Right cardiac atrium (tissue), 5 donors: ENCODE measurements at regions not wholly inside any gene's neighbourhood (a gene's known extent, or its start where the extent isn't known, plus 50 kb on each side); places are given as distances from the start of the nearest gene placed in this dataset.

ENCODE experiments used
- ATAC-seq, 2 donors: fragments of 200-7000 bp; cut with Tn5 transposase; one replicate each; pipeline versions ENCODE4 v1.8.0 to v1.9.1; 2020; ENCODE audit warnings: moderate library complexity in 2 of 2, mild to moderate bottlenecking in 1 of 2
- DNase-seq, 3 donors: peaks; one replicate each; pipeline ENCODE4 v3.0.0-alpha.2; 2020
- H3K27ac ChIP-seq: one replicate; pipeline ENCODE4 v1.5.1; 2013; ENCODE audit warnings: mild to moderate bottlenecking, low read length, control low read depth, moderate library complexity
- H3K27me3 ChIP-seq: one replicate; pipeline ENCODE4 v1.6.1; 2013; ENCODE audit not compliant: control insufficient read depth, insufficient read depth
- H3K4me1 ChIP-seq: one replicate; pipeline ENCODE4 v1.6.1; 2013; ENCODE audit warnings: low read length; ENCODE audit not compliant: control insufficient read depth, insufficient read depth
- H3K4me3 ChIP-seq: one replicate; pipeline ENCODE4 v1.5.1; 2013; ENCODE audit warnings: low read length, control low read depth
- H3K9me3 ChIP-seq: one replicate; pipeline ENCODE4 v1.6.1; 2013; ENCODE audit warnings: low read length; ENCODE audit not compliant: control insufficient read depth
- WGBS: extraction: QIAGEN DNeasy Blood & Tissue Kit; methylation state at CpG from one replicate; pipeline ENCODE4 v1.1.7; 2013; 5-methylcytosine and 5-hydroxymethylcytosine counted together
- intact Hi-C, 4 donors: fragments of 100-400 bp; cut with DNase I; formaldehyde crosslinking; loops; one replicate each; pipeline versions ENCODE4 v1.11.0 to v1.14.0; 2022 to 2023
- donor health status: healthy with polysubstance abuse.
- donor health status: DM: no; HTN: yes; CAD: no.
- donor health status: DM: no; HTN: no; CAD: no.
- donor health status: DM: no; HTN: yes; CAD: no; lungs with severe emphysema.
- donor health status: DM: yes; HTN: yes; CAD: no.

- ATAC-seq (no peak), DNase-seq (no peak)
- Histone ChIP-seq H3K4me1 (no peaks in the 10 kb centered on the region), H3K9me3 (no peaks in the 10 kb centered on the region), H3K27ac (no peak overlapping the region), H3K27me3 (no peaks in the 10 kb centered on the region), H3K4me3 (no peak overlapping the region)
- intact Hi-C loops = no loop called here
- WGBS = 88% methylated on average over 2 of the region's 2 CpGs
Measured at GRCh38 chr13:109366525-109366924, 419.9 kb downstream of the IRS2 start.

- Histone ChIP-seq H3K4me3 (no peak overlapping the region), H3K27ac (no peak overlapping the region), H3K9me3 (no peaks in the 10 kb centered on the region), H3K27me3 (no peaks in the 10 kb centered on the region), H3K4me1 (no peaks in the 10 kb centered on the region)
- DNase-seq = no peak
- 82% methylated on average over 6 of the region's 6 CpGs for WGBS
- intact Hi-C loops = no loop called here
- ATAC-seq = no peak
Measured at GRCh38 chr13:109363431-109363830, 423.0 kb downstream of the IRS2 start.

- no peaks in the 10 kb centered on the region for H3K4me1 ChIP-seq
- DNase-seq (no peak), ATAC-seq (no peak)
- no peaks in the 10 kb centered on the region for H3K9me3 ChIP-seq
- no peak overlapping the region for H3K27ac ChIP-seq
- WGBS = 46% methylated on average over 2 of the region's 2 CpGs
- no peak overlapping the region for H3K4me3 ChIP-seq
- H3K27me3 ChIP-seq = no peaks in the 10 kb centered on the region
- intact Hi-C loops = no loop called here
Measured at GRCh38 chr13:109362616-109363015, 423.8 kb downstream of the IRS2 start.

- no peak overlapping the region for H3K4me3 ChIP-seq
- ATAC-seq = no peak
- intact Hi-C loops = no loop called here
- no peaks in the 10 kb centered on the region for H3K27me3 ChIP-seq
- no peak overlapping the region for H3K27ac ChIP-seq
- no peak for DNase-seq
- H3K4me1 ChIP-seq = no peaks in the 10 kb centered on the region
- 65% methylated on average over 11 of the region's 11 CpGs for WGBS
- no peaks in the 10 kb centered on the region for H3K9me3 ChIP-seq
Measured at GRCh38 chr13:109361562-109362289, 424.7 kb downstream of the IRS2 start.

GRCh38 chr13:109357751-109358471, 428.5 kb downstream of the IRS2 start:
- ATAC-seq = no peak
- Histone ChIP-seq H3K27ac (no peak overlapping the region), H3K9me3 (no peaks in the 10 kb centered on the region), H3K27me3 (no peaks in the 10 kb centered on the region), H3K4me3 (no peak overlapping the region), H3K4me1 (no peaks in the 10 kb centered on the region)
- 89% methylated on average over 16 of the region's 16 CpGs for WGBS
- intact Hi-C loops = no loop called here
- DNase-seq = no peak

- WGBS = 89% methylated on average over 21 of the region's 21 CpGs
- intact Hi-C loops = no loop called here
- H3K4me3 ChIP-seq = no peak overlapping the region
- no peaks in the 10 kb centered on the region for H3K27me3 ChIP-seq
- ATAC-seq (no peak), DNase-seq (no peak)
- no peak overlapping the region for H3K27ac ChIP-seq
- H3K9me3 ChIP-seq = no peaks in the 10 kb centered on the region
- no peaks in the 10 kb centered on the region for H3K4me1 ChIP-seq
Measured at GRCh38 chr13:109355875-109356434, 430.4 kb downstream of the IRS2 start.

- ATAC-seq = no peak
- Histone ChIP-seq H3K27ac (no peak overlapping the region), H3K9me3 (no peaks in the 10 kb centered on the region), H3K27me3 (no peaks in the 10 kb centered on the region), H3K4me1 (no peaks in the 10 kb centered on the region), H3K4me3 (no peak overlapping the region)
- 79% methylated on average over 4 of the region's 4 CpGs for WGBS
- no peak for DNase-seq
- intact Hi-C loops = no loop called here
Measured at GRCh38 chr13:109355166-109355565, 431.2 kb downstream of the IRS2 start.

- intact Hi-C loops = no loop called here
- DNase-seq = no peak
- no peaks in the 10 kb centered on the region for H3K27me3 ChIP-seq
- 91% methylated on average over 1 of the region's 1 CpG for WGBS
- no peak for ATAC-seq
- H3K9me3 ChIP-seq = no peaks in the 10 kb centered on the region
- no peak overlapping the region for H3K4me3 ChIP-seq
- no peak overlapping the region for H3K27ac ChIP-seq
- H3K4me1 ChIP-seq = no peaks in the 10 kb centered on the region
Measured at GRCh38 chr13:109351236-109351635, 435.1 kb downstream of the IRS2 start.

- Histone ChIP-seq H3K4me3 (no peak overlapping the region), H3K27ac (no peak overlapping the region), H3K4me1 (no peaks in the 10 kb centered on the region), H3K9me3 (no peaks in the 10 kb centered on the region), H3K27me3 (no peaks in the 10 kb centered on the region)
- intact Hi-C loops = no loop called here
- no peak for ATAC-seq
- no peak for DNase-seq
- WGBS = 72% methylated on average over 3 of the region's 3 CpGs
Measured at GRCh38 chr13:109348519-109349258, 437.7 kb downstream of the IRS2 start.

GRCh38 chr13:109346060-109346459, 440.3 kb downstream of the IRS2 start:
- no peak for DNase-seq
- no peaks in the 10 kb centered on the region for H3K27me3 ChIP-seq
- no peak overlapping the region for H3K27ac ChIP-seq
- no peak overlapping the region for H3K4me3 ChIP-seq
- H3K9me3 ChIP-seq = no peaks in the 10 kb centered on the region
- no peak for ATAC-seq
- intact Hi-C loops = no loop called here
- H3K4me1 ChIP-seq = no peaks in the 10 kb centered on the region
- 77% methylated on average over 2 of the region's 2 CpGs for WGBS

- ATAC-seq (no peak), DNase-seq (no peak)
- intact Hi-C loops = no loop called here
- H3K4me3 ChIP-seq = no peak overlapping the region
- no peak overlapping the region for H3K27ac ChIP-seq
- WGBS = 40% methylated on average over 5 of the region's 5 CpGs
- H3K9me3 ChIP-seq = no peaks in the 10 kb centered on the region
- no peaks in the 10 kb centered on the region for H3K4me1 ChIP-seq
- H3K27me3 ChIP-seq = no peaks in the 10 kb centered on the region
Measured at GRCh38 chr13:109345433-109345941, 440.9 kb downstream of the IRS2 start.
